AG04449 (cell line): ENCODE measurements at regions not wholly inside any gene's neighbourhood (a gene's known extent, or its start where the extent isn't known, plus 50 kb on each side); places are given as distances from the start of the nearest gene placed in this dataset.
"Not testable (repeated sequence)": the region's sequence is repeated elsewhere in the genome, so short reads cannot be mapped to it uniquely, and the experiment has no call there.

Experiments
- CTCF ChIA-PET: fragments of 350-600 bp; formaldehyde crosslinking; extraction: SDS; loops from one replicate; lab custom pipeline; 2021; ENCODE audit warnings: antibody characterized with exemption; lab: Yijun Ruan, JAX
- POLR2A ChIA-PET: fragments of 400-600, 350-600 bp; formaldehyde crosslinking; extraction: SDS; loops from one replicate; lab custom pipeline; 2020; ENCODE audit warnings: antibody characterized with exemption, inconsistent platforms; lab: Yijun Ruan, JAX
- DNase-seq: peaks from one replicate; pipeline ENCODE4 v3.0.0-alpha.2; 2010; ENCODE audit warnings: low read depth, low spot score
- H3K4me3 ChIP-seq: 2 replicates; pipeline ENCODE4 v1.5.1; 2011; ENCODE audit warnings: low read depth, mild to moderate bottlenecking, control low read depth, low read length
- CTCF ChIP-seq: IDR thresholded peaks from one replicate; pipeline ENCODE4 v1.5.1; 2011; ENCODE audit warnings: mild to moderate bottlenecking, moderate library complexity, low read length, control low read depth, inconsistent platforms; ENCODE audit not compliant: insufficient read depth; ENCODE audit errors: missing control alignments

- POLR2A ChIA-PET: no interaction called here
- H3K4me3 ChIP-seq: no peak overlapping the region
- TF ChIP-seq CTCF: no peak
- CTCF ChIA-PET: no interaction called here
- no peak for DNase-seq
These were observed 218.8 kb downstream of the KITLG start for GRCh38 chr12:88361493-88361892.

GRCh38 chr12:88362439-88362838 lies 217.8 kb downstream of the KITLG start:
- CTCF ChIA-PET: no interaction called here
- POLR2A ChIA-PET: no interaction called here
- no peak for TF ChIP-seq CTCF
- no peak overlapping the region for H3K4me3 ChIP-seq
- no peak for DNase-seq

- no peak for TF ChIP-seq CTCF
- DNase-seq: no peak
- H3K4me3 ChIP-seq: no peak overlapping the region
- POLR2A ChIA-PET: no interaction called here
- CTCF ChIA-PET: no interaction called here
These were observed 214.9 kb downstream of the KITLG start for GRCh38 chr12:88365403-88365802.

GRCh38 chr12:88366101-88366500 lies 214.2 kb downstream of the KITLG start:
- H3K4me3 ChIP-seq: no peak overlapping the region
- ChIA-PET CTCF (no interaction called here), POLR2A (no interaction called here)
- DNase-seq: no peak
- TF ChIP-seq CTCF: no peak

GRCh38 chr12:88367231-88367630 lies 213.0 kb downstream of the KITLG start:
- no peak overlapping the region for H3K4me3 ChIP-seq
- DNase-seq: no peak
- ChIA-PET POLR2A (no interaction called here), CTCF (no interaction called here)
- no peak for TF ChIP-seq CTCF

GRCh38 chr12:88368077-88368476 lies 212.2 kb downstream of the KITLG start:
- POLR2A ChIA-PET, H3K4me3 ChIP-seq, DNase-seq, CTCF ChIA-PET: not testable (repeated sequence)

GRCh38 chr12:88371416-88372183 lies 208.7 kb downstream of the KITLG start:
- ChIA-PET CTCF (no interaction called here), POLR2A (interaction anchor here (0.6 kb wide), 1 partner anchor 159 kb away, joined by 3 read pairs; no protein-coding TSS in a partner anchor)
- no peak for DNase-seq
- no peak overlapping the region for H3K4me3 ChIP-seq
- TF ChIP-seq CTCF: no peak
